Neutrophil (primary cell): ENCODE measurements at regions not wholly inside any gene's neighbourhood (a gene's known extent, or its start where the extent isn't known, plus 50 kb on each side); places are given as distances from the start of the nearest gene placed in this dataset.

Experiments used
- H3K27ac ChIP-seq: fragments of 200-600 bp; sonication (generic); 2 replicates; pipeline ENCODE4 v1.5.1; 2016; ENCODE audit warnings: mild to moderate bottlenecking, moderate library complexity
- H3K27me3 ChIP-seq: fragments of 200-600 bp; sonication (generic); 2 replicates; pipeline ENCODE4 v1.6.0; 2016; ENCODE audit warnings: mild to moderate bottlenecking
- H3K36me3 ChIP-seq: fragments of 200-600 bp; sonication (generic); 2 replicates; pipeline ENCODE4 v1.5.1; 2017
- H3K4me1 ChIP-seq, 2 experiments: fragments of 200-600 bp in 1 of 2; sonication (generic) in 1 of 2; 1 replicate in 1 of 2; 2 replicates in 1 of 2; pipeline versions ENCODE4 v1.5.1 to v1.6.1; 2013 to 2016; ENCODE audit warnings: low read depth in 1 of 2, low read length in 1 of 2, mild to moderate bottlenecking in 1 of 2, moderate library complexity in 1 of 2; ENCODE audit not compliant: control insufficient read depth in 1 of 2, insufficient read depth in 1 of 2
- H3K4me3 ChIP-seq, 2 experiments: fragments of 200-600 bp in 1 of 2; sonication (generic) in 1 of 2; 1 replicate in 1 of 2; 2 replicates in 1 of 2; pipeline ENCODE4 v1.5.1; 2013 to 2016; ENCODE audit warnings: low read depth in 1 of 2, low read length in 1 of 2, mild to moderate bottlenecking in 1 of 2, moderate library complexity in 1 of 2
- H3K9me3 ChIP-seq: fragments of 200-600 bp; sonication (generic); 2 replicates; pipeline ENCODE4 v1.5.1; 2016
- TF ChIP-seq, protein P1 (sequence below): fragments of 200-600 bp; sonication (generic); IDR thresholded peaks from 2 replicates; pipeline ENCODE4 v1.5.1; 2016; ENCODE audit warnings: antibody characterized with exemption

GRCh38 chr6:113600551-113601339 lies 256.4 kb upstream of the MARCKS start:
- H3K9me3 ChIP-seq, result no peaks in the 10 kb centered on the region
- TF ChIP-seq, protein P1, sequence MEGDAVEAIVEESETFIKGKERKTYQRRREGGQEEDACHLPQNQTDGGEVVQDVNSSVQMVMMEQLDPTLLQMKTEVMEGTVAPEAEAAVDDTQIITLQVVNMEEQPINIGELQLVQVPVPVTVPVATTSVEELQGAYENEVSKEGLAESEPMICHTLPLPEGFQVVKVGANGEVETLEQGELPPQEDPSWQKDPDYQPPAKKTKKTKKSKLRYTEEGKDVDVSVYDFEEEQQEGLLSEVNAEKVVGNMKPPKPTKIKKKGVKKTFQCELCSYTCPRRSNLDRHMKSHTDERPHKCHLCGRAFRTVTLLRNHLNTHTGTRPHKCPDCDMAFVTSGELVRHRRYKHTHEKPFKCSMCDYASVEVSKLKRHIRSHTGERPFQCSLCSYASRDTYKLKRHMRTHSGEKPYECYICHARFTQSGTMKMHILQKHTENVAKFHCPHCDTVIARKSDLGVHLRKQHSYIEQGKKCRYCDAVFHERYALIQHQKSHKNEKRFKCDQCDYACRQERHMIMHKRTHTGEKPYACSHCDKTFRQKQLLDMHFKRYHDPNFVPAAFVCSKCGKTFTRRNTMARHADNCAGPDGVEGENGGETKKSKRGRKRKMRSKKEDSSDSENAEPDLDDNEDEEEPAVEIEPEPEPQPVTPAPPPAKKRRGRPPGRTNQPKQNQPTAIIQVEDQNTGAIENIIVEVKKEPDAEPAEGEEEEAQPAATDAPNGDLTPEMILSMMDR, result no peak

DNA sequence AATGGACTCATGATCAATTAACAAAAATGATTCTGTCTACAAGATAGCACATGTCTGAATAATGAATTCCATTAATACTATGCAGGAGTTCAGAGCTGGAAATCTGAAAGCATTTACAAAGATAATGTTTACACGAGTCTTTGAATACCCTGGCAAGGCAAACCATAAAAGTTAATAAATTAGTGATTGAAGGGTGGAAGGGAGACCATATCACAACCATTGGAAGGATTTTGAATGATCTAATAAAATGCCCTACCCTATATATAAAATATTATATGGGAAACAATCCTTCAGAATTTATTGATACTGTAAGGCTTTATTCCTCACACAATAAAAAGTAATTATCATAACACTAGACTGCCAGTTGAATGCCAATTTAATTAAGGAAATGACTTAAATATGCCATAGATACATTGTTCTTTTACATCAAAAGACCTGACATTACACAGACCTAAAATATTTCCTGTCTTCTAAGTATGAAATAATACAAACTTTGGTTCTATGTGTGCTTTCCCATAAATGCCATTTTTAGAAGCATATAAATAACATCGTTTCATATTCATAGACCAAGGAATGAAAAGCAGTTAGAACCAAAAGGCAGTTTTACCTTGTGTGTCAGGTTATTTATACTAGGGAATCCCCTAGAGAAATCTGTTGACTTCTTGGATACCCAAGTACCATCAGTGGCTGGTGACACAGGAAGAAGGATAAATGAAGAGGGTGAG lies 249.2 kb upstream of the MARCKS start:
- Histone ChIP-seq H3K27ac (no peak overlapping the region), H3K4me3 (no peak overlapping the region), H3K36me3 (no peaks in the 10 kb centered on the region), H3K4me1 (no peaks in the 10 kb centered on the region), H3K9me3 (no peaks in the 10 kb centered on the region), H3K27me3 (no peaks in the 10 kb centered on the region)
- TF ChIP-seq, protein P1, result no peak

More at GRCh38 chr6:113600551-113601339, 256.4 kb upstream of the MARCKS start:
- H3K27me3 ChIP-seq, result no peaks in the 10 kb centered on the region
- H3K27ac ChIP-seq, result peak overlapping the region; percentile 70
- H3K36me3 ChIP-seq, result no peaks in the 10 kb centered on the region
- H3K4me3 ChIP-seq, result no peak overlapping the region
- H3K4me1 ChIP-seq, result peaks cover 7 to 8% of the 10 kb centered on the region in 2 experiments

GRCh38 chr6:113610377-113610988 lies 246.7 kb upstream of the MARCKS start:
- H3K27ac ChIP-seq, result no peak overlapping the region
- H3K4me3 ChIP-seq, result no peak overlapping the region
- no peaks in the 10 kb centered on the region for H3K9me3 ChIP-seq
- H3K27me3 ChIP-seq, result no peaks in the 10 kb centered on the region
- H3K36me3 ChIP-seq, result no peaks in the 10 kb centered on the region
- H3K4me1 ChIP-seq, result no peaks in the 10 kb centered on the region
- TF ChIP-seq, protein P1, result no peak

DNA sequence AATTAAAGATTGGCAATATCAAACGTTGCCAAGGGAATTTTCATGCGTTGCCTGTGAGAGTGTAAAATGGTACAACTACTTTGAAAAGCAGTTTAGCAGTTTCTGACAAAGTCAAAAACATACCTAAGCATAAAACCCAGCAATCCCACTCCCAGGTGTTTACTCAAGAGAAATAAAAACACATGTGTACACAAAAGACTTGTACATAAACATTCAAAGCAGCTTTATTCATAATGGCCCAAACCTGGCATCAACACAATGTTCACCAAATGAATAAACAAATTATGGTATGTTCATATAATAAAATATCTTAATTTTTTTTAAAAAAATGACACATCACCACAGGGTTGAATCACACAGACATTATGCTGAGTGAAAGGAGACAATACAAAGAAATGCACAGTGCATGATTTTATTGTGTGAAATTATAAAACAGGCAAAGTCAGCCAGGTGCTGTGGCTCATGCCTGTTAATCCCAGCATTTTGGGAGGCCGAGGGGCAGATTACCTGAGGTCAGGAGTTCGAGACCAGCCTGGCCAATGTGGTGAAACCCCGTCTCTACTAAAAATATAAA lies 240.4 kb upstream of the MARCKS start:
- Histone ChIP-seq H3K27ac (no peak overlapping the region), H3K9me3 (no peaks in the 10 kb centered on the region), H3K36me3 (no peaks in the 10 kb centered on the region), H3K27me3 (no peaks in the 10 kb centered on the region), H3K4me1 (peaks cover 10 to 13% of the 10 kb centered on the region in 2 experiments), H3K4me3 (no peak overlapping the region)
- TF ChIP-seq, protein P1, result no peak

DNA sequence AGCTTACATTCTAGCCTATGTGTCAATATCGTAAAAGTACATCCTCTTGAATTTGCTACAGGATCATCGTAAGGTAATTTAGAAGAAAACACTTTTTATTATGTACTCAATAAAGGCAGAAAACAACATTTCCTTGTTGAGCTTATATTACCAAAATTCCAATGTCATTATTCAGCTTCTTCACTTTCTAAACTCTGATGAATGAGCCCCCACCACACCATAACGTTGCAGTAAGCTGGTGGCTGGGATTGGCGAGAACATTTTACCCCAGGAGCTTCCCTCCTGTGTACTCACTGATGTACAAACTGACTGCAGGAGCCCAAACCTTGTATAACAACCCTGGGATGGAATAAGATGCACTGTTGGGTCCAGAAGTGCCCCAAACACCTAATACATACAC lies 238.1 kb upstream of the MARCKS start:
- TF ChIP-seq, protein P1, result no peak

More for the DNA sequence above, 238.1 kb upstream of the MARCKS start:
- H3K27me3 ChIP-seq, result no peaks in the 10 kb centered on the region
- no peak overlapping the region for H3K27ac ChIP-seq
- H3K36me3 ChIP-seq, result no peaks in the 10 kb centered on the region
- H3K9me3 ChIP-seq, result no peaks in the 10 kb centered on the region
- no peak overlapping the region for H3K4me3 ChIP-seq
- H3K4me1 ChIP-seq, result peaks cover 10 to 13% of the 10 kb centered on the region in 2 experiments
